PC-9 (cell line): ENCODE measurements at regions not wholly inside any gene's neighbourhood (a gene's known extent, or its start where the extent isn't known, plus 50 kb on each side); places are given as distances from the start of the nearest gene placed in this dataset.

Experiments used
- EZH2 ChIP-seq: fragments of 200-600 bp; sonication (generic); IDR thresholded peaks from 2 replicates; pipeline ENCODE4 v1.8.0; 2017; ENCODE audit warnings: antibody characterized with exemption, low read depth
- TF ChIP-seq, protein P1 (sequence below): fragments of 200-600 bp; sonication (generic); conservative IDR thresholded peaks from 2 replicates; pipeline ENCODE4 v1.6.1; 2017; ENCODE audit warnings: mixed run types, antibody characterized with exemption, mild to moderate bottlenecking, moderate library complexity

DNA sequence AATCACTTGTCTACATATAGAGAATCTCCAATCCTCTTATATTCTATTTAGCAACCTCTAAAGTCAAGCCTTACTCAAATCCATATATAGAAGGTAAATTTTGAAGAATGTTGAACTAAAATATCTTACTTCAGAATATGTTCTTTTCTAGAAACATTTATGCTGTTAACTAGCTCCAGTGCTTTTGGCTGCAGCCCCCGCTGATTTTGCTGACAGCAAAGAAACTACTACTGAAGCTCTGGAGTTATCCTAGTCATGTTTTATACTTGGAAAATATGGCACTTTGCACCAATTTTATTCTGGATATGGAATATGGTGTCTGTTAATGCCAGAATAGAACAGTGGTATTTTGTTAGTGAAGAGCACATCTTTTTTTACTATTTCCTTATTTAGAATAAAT, 212.4 kb upstream of the FSIP2 start:
- TF ChIP-seq, protein P1, sequence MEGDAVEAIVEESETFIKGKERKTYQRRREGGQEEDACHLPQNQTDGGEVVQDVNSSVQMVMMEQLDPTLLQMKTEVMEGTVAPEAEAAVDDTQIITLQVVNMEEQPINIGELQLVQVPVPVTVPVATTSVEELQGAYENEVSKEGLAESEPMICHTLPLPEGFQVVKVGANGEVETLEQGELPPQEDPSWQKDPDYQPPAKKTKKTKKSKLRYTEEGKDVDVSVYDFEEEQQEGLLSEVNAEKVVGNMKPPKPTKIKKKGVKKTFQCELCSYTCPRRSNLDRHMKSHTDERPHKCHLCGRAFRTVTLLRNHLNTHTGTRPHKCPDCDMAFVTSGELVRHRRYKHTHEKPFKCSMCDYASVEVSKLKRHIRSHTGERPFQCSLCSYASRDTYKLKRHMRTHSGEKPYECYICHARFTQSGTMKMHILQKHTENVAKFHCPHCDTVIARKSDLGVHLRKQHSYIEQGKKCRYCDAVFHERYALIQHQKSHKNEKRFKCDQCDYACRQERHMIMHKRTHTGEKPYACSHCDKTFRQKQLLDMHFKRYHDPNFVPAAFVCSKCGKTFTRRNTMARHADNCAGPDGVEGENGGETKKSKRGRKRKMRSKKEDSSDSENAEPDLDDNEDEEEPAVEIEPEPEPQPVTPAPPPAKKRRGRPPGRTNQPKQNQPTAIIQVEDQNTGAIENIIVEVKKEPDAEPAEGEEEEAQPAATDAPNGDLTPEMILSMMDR, result no peak
- no peak for TF ChIP-seq EZH2
